ENCODE measurements at regions not wholly inside any gene's neighbourhood (a gene's known extent, or its start where the extent isn't known, plus 50 kb on each side); places are given as distances from the start of the nearest gene placed in this dataset.

DNA sequence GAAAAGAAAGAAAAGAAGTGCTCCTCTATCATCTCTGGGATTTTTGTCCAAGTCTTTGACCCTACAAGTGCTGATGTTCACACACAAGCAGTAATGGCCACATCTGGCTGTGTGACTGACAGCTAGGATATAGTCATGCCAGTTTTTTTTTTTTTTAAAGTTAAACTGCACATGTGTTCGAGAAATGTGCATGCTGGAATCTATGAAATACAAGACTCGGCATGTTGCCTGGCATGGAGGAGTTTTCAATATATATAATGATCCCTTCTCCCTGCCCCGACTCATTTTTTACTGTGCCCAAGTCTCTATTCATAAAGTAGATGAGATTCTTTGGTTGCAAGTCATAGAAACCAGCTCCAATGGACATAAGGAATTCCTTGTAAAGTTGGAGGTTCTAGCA is 60.4 kb upstream of the FGFR2 start:
- no peak for TF ChIP-seq POLR2AphosphoS5 (IDR thresholded peaks at IDR 0.05; ENCODE audit: insufficient read depth, low read depth, low read length)
- TF ChIP-seq POLR2A (IDR thresholded peaks at IDR 0.05; ENCODE audit: low read depth, low read length) = no peak
- TF ChIP-seq, protein P1, sequence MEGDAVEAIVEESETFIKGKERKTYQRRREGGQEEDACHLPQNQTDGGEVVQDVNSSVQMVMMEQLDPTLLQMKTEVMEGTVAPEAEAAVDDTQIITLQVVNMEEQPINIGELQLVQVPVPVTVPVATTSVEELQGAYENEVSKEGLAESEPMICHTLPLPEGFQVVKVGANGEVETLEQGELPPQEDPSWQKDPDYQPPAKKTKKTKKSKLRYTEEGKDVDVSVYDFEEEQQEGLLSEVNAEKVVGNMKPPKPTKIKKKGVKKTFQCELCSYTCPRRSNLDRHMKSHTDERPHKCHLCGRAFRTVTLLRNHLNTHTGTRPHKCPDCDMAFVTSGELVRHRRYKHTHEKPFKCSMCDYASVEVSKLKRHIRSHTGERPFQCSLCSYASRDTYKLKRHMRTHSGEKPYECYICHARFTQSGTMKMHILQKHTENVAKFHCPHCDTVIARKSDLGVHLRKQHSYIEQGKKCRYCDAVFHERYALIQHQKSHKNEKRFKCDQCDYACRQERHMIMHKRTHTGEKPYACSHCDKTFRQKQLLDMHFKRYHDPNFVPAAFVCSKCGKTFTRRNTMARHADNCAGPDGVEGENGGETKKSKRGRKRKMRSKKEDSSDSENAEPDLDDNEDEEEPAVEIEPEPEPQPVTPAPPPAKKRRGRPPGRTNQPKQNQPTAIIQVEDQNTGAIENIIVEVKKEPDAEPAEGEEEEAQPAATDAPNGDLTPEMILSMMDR (IDR thresholded peaks at IDR 0.05; ENCODE audit: extremely low read depth in 1 of 2, insufficient read depth in 1 of 2, low read depth in 1 of 2, low read length in 2 of 2) = no peak
- TF ChIP-seq MYC (IDR thresholded peaks at IDR 0.05; ENCODE audit: low read depth, low read length) = no peak
- TF ChIP-seq, protein P2, sequence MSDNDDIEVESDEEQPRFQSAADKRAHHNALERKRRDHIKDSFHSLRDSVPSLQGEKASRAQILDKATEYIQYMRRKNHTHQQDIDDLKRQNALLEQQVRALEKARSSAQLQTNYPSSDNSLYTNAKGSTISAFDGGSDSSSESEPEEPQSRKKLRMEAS (IDR thresholded peaks at IDR 0.05; ENCODE audit: insufficient read depth, insufficient read length) = no peak
- TF ChIP-seq EZH2 (IDR thresholded peaks at IDR 0.05; ENCODE audit: borderline replicate concordance, low read depth, low read length, severe bottlenecking) = no peak
- TF ChIP-seq GATA2 (IDR thresholded peaks at IDR 0.05; ENCODE audit: insufficient read depth, insufficient read length, low read depth, low read length) = no peak
